Peyer's patch (tissue), 4 donors: ENCODE measurements at regions not wholly inside any gene's neighbourhood (a gene's known extent, or its start where the extent isn't known, plus 50 kb on each side); places are given as distances from the start of the nearest gene placed in this dataset.

Source experiments
- DNase-seq, 3 donors: peaks; one replicate each; pipeline ENCODE4 v3.0.0-alpha.2; 2017 to 2019
- H3K27ac ChIP-seq, 4 donors: fragments of 200-600 bp; sonication (generic); one replicate each; pipeline ENCODE4 v1.5.1; 2016 to 2019
- H3K27me3 ChIP-seq, 2 donors: fragments of 200-600 bp; sonication (generic); one replicate each; pipeline ENCODE4 v1.5.1; 2019
- H3K36me3 ChIP-seq, 3 donors: fragments of 200-600 bp; sonication (generic); one replicate each; pipeline ENCODE4 v1.5.1; 2016 to 2019
- H3K4me1 ChIP-seq, 4 donors: fragments of 200-600 bp; sonication (generic); one replicate each; pipeline ENCODE4 v1.5.1; 2016 to 2019
- H3K4me3 ChIP-seq, 4 donors: fragments of 200-600 bp; sonication (generic); 1 replicate in 3 of 4; 2 replicates in 1 of 4; pipeline ENCODE4 v1.5.1; 2016 to 2019; ENCODE audit warnings: mild to moderate bottlenecking in 1 of 4
- H3K9me3 ChIP-seq, 4 donors: fragments of 200-600 bp; sonication (generic); one replicate each; pipeline ENCODE4 v1.5.1; 2016 to 2019; ENCODE audit warnings: mild to moderate bottlenecking in 1 of 4
- CTCF ChIP-seq, 6 experiments: fragments of 450-650 bp in 4 of 6; fragments of 200-600 bp in 2 of 6; sonication (generic) in 1 of 6; IDR thresholded peaks; one replicate each; pipeline ENCODE4 v1.5.1; 2017 to 2019; ENCODE audit warnings: antibody characterized with exemption in 6 of 6, mild to moderate bottlenecking in 3 of 6, moderate library complexity in 1 of 6
- POLR2A ChIP-seq, 2 donors: fragments of 450-650 bp; IDR thresholded peaks; one replicate each; pipeline ENCODE4 v1.5.1; 2017; ENCODE audit warnings: antibody characterized with exemption in 2 of 2, mild to moderate bottlenecking in 2 of 2, moderate library complexity in 2 of 2

DNA sequence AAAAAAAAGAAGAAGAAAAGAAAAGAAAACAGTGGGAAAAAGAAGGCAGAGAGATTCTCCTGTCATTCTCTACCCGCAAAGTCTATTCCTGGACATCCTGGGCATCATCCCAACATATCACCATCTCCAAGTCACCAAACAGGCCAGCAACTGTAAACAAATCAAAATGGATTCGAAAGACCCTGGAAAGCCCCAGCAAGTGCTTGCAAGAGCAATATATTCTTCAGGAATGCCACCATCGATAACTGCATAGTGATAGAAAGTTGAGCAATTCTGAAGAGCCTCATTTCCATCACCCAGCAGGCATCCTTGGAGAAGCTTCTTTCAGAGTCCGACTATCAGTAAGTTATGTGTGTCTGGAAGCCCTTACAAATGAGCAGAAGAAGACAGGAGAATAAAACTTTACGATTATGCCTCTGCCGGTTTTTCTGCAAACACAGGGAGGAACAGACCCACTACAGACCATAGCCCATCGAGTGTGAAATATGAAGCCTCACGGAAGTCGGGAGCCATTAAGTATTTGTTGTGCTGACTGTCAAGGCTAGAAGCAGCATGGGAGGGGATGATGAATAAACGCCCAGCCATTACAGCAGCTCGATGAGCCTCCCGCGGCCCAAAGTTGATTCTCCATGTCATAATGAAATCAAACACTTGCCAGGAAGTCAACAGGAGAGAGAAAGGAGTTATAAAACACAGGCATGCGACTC, 64.5 kb upstream of the SEC14L1 start:
- DNase-seq: no peak
- H3K27me3 ChIP-seq: no peaks in the 10 kb centered on the region
- H3K4me1 ChIP-seq: no peaks in the 10 kb centered on the region
- no peak for TF ChIP-seq POLR2A (IDR thresholded peaks at IDR 0.05)
- no peak for TF ChIP-seq CTCF (IDR thresholded peaks at IDR 0.05)
- H3K4me3 ChIP-seq: no peak overlapping the region
- no peaks in the 10 kb centered on the region for H3K9me3 ChIP-seq
- H3K36me3 ChIP-seq: no peaks in the 10 kb centered on the region
- H3K27ac ChIP-seq: no peak overlapping the region

GRCh38 chr17:77083531-77083930, 57.2 kb upstream of the SEC14L1 start:
- no peaks in the 10 kb centered on the region for H3K9me3 ChIP-seq
- H3K4me3 ChIP-seq: no peak overlapping the region
- H3K4me1 ChIP-seq: peaks cover 0 to 3% (median 0%) of the 10 kb centered on the region in 4 donors
- no peak overlapping the region for H3K27ac ChIP-seq
- DNase-seq: no peak
- no peaks in the 10 kb centered on the region for H3K36me3 ChIP-seq
- H3K27me3 ChIP-seq: no peaks in the 10 kb centered on the region
- TF ChIP-seq POLR2A (IDR thresholded peaks at IDR 0.05): no peak
- TF ChIP-seq CTCF (IDR thresholded peaks at IDR 0.05): no peak

DNA sequence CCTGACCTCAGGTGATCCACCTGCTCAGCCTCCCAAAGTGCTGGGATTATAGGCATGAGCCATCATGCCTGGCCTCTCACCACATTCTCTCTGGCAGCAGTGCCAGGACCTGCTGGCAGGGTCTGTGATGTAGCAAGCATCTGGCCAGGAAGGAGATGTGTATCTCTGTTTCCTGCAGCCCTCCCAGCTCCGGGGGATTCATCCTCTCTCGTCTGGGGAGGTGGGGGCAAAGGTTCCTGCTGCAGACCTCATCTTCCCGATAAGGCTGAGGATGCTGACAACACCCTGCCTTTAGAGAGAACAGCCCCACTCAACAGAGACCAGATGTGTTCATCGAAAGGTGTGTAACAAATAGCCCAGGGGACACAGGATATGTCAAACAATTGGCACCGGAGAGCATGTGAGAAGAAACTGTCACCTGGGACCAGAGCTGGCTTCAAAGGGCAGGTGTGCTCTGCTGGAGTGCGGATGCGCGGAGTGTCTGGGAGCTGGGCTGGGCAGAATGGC, 54.8 kb upstream of the SEC14L1 start:
- DNase-seq: no peak
- TF ChIP-seq POLR2A (IDR thresholded peaks at IDR 0.05) (no peak), CTCF (IDR thresholded peaks at IDR 0.05) (no peak)
- no peaks in the 10 kb centered on the region for H3K27me3 ChIP-seq
- H3K27ac ChIP-seq: no peak overlapping the region
- no peaks in the 10 kb centered on the region for H3K9me3 ChIP-seq
- peaks cover 0 to 18% (median 7%) of the 10 kb centered on the region in 4 donors for H3K4me1 ChIP-seq
- H3K36me3 ChIP-seq: no peaks in the 10 kb centered on the region
- no peak overlapping the region for H3K4me3 ChIP-seq

GRCh38 chr17:77086433-77087010, 54.2 kb upstream of the SEC14L1 start:
- no peaks in the 10 kb centered on the region for H3K27me3 ChIP-seq
- H3K4me3 ChIP-seq: no peak overlapping the region
- H3K9me3 ChIP-seq: no peaks in the 10 kb centered on the region
- peaks cover 0 to 20% (median 7%) of the 10 kb centered on the region in 4 donors for H3K4me1 ChIP-seq
- TF ChIP-seq POLR2A (IDR thresholded peaks at IDR 0.05) (no peak), CTCF (IDR thresholded peaks at IDR 0.05) (peak; percentile 85 to 94 (median 90))
- no peak overlapping the region for H3K27ac ChIP-seq
- no peaks in the 10 kb centered on the region for H3K36me3 ChIP-seq
- DNase-seq: peak; percentile 91 to 97 (median 94)

DNA sequence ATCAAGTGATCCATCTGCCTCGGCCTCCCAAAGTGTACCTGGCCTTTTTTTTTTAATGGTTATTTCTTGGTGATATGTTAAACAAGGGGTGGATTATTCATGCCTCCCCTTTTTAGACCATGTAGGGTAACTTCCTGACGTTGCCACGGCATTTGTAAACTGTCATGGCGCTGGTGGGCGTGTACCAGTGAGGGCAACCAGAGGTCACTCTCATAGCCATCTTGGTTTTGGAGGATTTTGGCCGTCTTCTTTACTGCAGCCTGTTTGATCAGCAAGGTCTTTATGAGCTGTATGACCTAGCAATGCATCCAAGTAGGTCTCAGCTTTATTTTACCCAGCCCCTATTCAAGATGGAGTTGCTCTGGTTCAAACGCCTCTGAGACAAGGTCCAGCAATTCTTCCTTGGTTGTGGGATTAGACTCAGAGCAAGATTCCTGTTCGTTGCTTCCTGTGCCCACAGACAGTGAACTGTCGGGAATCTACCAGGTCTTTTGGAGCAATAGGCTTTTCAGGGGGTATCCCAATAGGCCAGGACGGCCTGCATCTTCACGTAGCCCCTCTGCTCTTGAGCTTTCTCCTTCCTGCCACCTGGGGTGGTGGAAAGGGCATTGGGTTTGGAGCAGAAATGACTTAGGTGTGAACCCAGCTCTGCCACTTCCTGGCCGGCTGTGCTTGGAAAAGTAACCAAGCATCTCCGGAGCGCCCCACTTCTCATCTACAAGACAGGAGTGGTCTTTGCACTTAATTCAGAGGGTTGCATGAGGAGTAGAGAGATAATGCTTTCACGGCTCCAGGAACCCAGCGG, 52.9 kb upstream of the SEC14L1 start:
- no peak for TF ChIP-seq POLR2A (IDR thresholded peaks at IDR 0.05)
- TF ChIP-seq CTCF (IDR thresholded peaks at IDR 0.05): no peak
- Histone ChIP-seq H3K36me3 (peaks cover 0 to 11% (median 0%) of the 10 kb centered on the region in 3 donors), H3K27ac (peak overlapping the region; percentile 74 to 82 (median 82)), H3K4me3 (peak overlapping the region; percentile 66 to 79 (median 73)), H3K9me3 (no peaks in the 10 kb centered on the region), H3K4me1 (peaks cover 0 to 20% (median 7%) of the 10 kb centered on the region in 4 donors), H3K27me3 (no peaks in the 10 kb centered on the region)
- DNase-seq: no peak
